Keratinocyte (primary cell): ENCODE measurements at regions not wholly inside any gene's neighbourhood (a gene's known extent, or its start where the extent isn't known, plus 50 kb on each side); places are given as distances from the start of the nearest gene placed in this dataset.

Source experiments
- DNase-seq: peaks from one replicate; pipeline ENCODE4 v3.0.0-alpha.2; 2011; ENCODE audit warnings: low read depth, missing footprints, low spot score
- FAIRE-seq: peaks from 2 replicates; lab custom pipeline; 2011; peaks lifted over from hg19 to GRCh38; lab: Jason Lieb, UNC
- H2AFZ ChIP-seq: 2 replicates; pipeline ENCODE4 v1.6.0; 2012; ENCODE audit warnings: low read length, control low read depth, inconsistent platforms; ENCODE audit not compliant: control insufficient read depth
- H3K27ac ChIP-seq: 2 replicates; pipeline ENCODE4 v1.5.1; 2011; ENCODE audit warnings: low read length; ENCODE audit not compliant: control insufficient read depth, insufficient read depth
- H3K27me3 ChIP-seq: 3 replicates; pipeline ENCODE4 v1.6.0; 2011; ENCODE audit warnings: low read length; ENCODE audit not compliant: control insufficient read depth, insufficient read depth; ENCODE audit errors: extremely low read depth
- H3K36me3 ChIP-seq, 2 experiments: 2 replicates in 1 of 2; 3 replicates in 1 of 2; pipeline ENCODE4 v1.5.1; 2011; ENCODE audit warnings: low read length in 2 of 2, mild to moderate bottlenecking in 1 of 2; ENCODE audit not compliant: control insufficient read depth in 2 of 2, insufficient read depth in 2 of 2; ENCODE audit errors: extremely low read depth in 1 of 2
- H3K4me1 ChIP-seq: 3 replicates; pipeline ENCODE4 v1.5.1; 2011; ENCODE audit warnings: low read length; ENCODE audit not compliant: control insufficient read depth, insufficient read depth; ENCODE audit errors: extremely low read depth
- H3K4me2 ChIP-seq: 3 replicates; pipeline ENCODE4 v1.6.0; 2011; ENCODE audit warnings: low read depth, low read length; ENCODE audit not compliant: control insufficient read depth, insufficient read depth; ENCODE audit errors: extremely low read depth
- H3K4me3 ChIP-seq, 3 experiments: fragments of 200-600 bp in 1 of 3; sonication (generic) in 1 of 3; 2 replicates in 2 of 3; 3 replicates in 1 of 3; pipeline ENCODE4 v1.5.1; 2011 to 2016; ENCODE audit warnings: low read length in 3 of 3, mild to moderate bottlenecking in 3 of 3, control low read depth in 2 of 3, inconsistent platforms in 1 of 3, low read depth in 1 of 3, mixed read lengths in 1 of 3, mixed run types in 1 of 3, moderate library complexity in 1 of 3; ENCODE audit not compliant: control insufficient read depth in 2 of 3, insufficient read depth in 2 of 3; ENCODE audit errors: extremely low read depth in 1 of 3
- H3K79me2 ChIP-seq: 2 replicates; pipeline ENCODE4 v1.6.0; 2012; ENCODE audit warnings: low read length; ENCODE audit not compliant: control insufficient read depth, insufficient read depth
- H3K9ac ChIP-seq: 3 replicates; pipeline ENCODE4 v1.6.0; 2011; ENCODE audit warnings: low read length; ENCODE audit not compliant: control insufficient read depth, insufficient read depth; ENCODE audit errors: extremely low read depth
- H3K9me1 ChIP-seq: 3 replicates; pipeline ENCODE4 v1.6.0; 2011; ENCODE audit warnings: low read length; ENCODE audit not compliant: control insufficient read depth, insufficient read depth; ENCODE audit errors: extremely low read depth
- H3K9me3 ChIP-seq: 2 replicates; pipeline ENCODE4 v1.5.1; 2012; ENCODE audit warnings: low read depth, low read length; ENCODE audit not compliant: control insufficient read depth
- H4K20me1 ChIP-seq: 3 replicates; pipeline ENCODE4 v1.6.0; 2011; ENCODE audit warnings: low read length; ENCODE audit not compliant: control insufficient read depth, insufficient read depth; ENCODE audit errors: extremely low read depth
- CTCF ChIP-seq, 3 experiments: IDR thresholded peaks in 1 of 3; conservative IDR thresholded peaks in 1 of 3; optimal IDR thresholded peaks in 1 of 3; 2 replicates in 2 of 3; 3 replicates in 1 of 3; pipeline versions ENCODE3 to v1.5.1; 2011; ENCODE audit warnings: low read length in 3 of 3, mild to moderate bottlenecking in 3 of 3, moderate library complexity in 2 of 3, control low read depth in 1 of 3, inconsistent platforms in 1 of 3; ENCODE audit not compliant: insufficient read depth in 2 of 3; ENCODE audit errors: extremely low read depth in 1 of 3
- EZH2 ChIP-seq: IDR thresholded peaks from one replicate; pipeline ENCODE4 v1.6.1; 2012; ENCODE audit warnings: inconsistent platforms, mild to moderate bottlenecking, low read length, moderate library complexity
- dilution Hi-C: fragments of 300-500 bp; cut with MboI; formaldehyde crosslinking; loops from one replicate; pipeline ENCODE4 v1.7.0; 2020; ENCODE audit warnings: low sequenced_read_pairs; ENCODE audit not compliant: extremely low pct_ligation_motif_present

GRCh38 chr3:178277605-178278004, 258.6 kb upstream of the KCNMB2 start:
- no peak overlapping the region for H3K27ac ChIP-seq
- FAIRE-seq: no peak
- no peaks in the 10 kb centered on the region for H3K9me1 ChIP-seq
- no peaks in the 10 kb centered on the region for H3K36me3 ChIP-seq
- no peaks in the 10 kb centered on the region for H3K79me2 ChIP-seq
- no peaks in the 10 kb centered on the region for H3K27me3 ChIP-seq
- no peak overlapping the region for H3K4me2 ChIP-seq
- H3K4me3 ChIP-seq: no peak overlapping the region
- no peak overlapping the region for H3K9ac ChIP-seq
- no peak overlapping the region for H2AFZ ChIP-seq
- TF ChIP-seq EZH2 (no peak), CTCF (optimal IDR thresholded peaks at IDR 0.05 in 1 of 3, IDR thresholded peaks at IDR 0.05 in 1 of 3, conservative IDR thresholded peaks at IDR 0.05 in 1 of 3; ENCODE audit: extremely low read depth in 1 of 3, insufficient read depth in 2 of 3, low read length in 3 of 3) (no peak)
- no peak for DNase-seq
- no peaks in the 10 kb centered on the region for H3K4me1 ChIP-seq
- no peaks in the 10 kb centered on the region for H4K20me1 ChIP-seq
- H3K9me3 ChIP-seq: peaks cover 3% of the 10 kb centered on the region
- dilution Hi-C loops: no loop called here

- no peaks in the 10 kb centered on the region for H3K27me3 ChIP-seq
- FAIRE-seq: no peak
- dilution Hi-C loops: no loop called here
- no peak overlapping the region for H2AFZ ChIP-seq
- no peak overlapping the region for H3K4me2 ChIP-seq
- DNase-seq: no peak
- H3K9me1 ChIP-seq: no peaks in the 10 kb centered on the region
- H3K79me2 ChIP-seq: no peaks in the 10 kb centered on the region
- H3K4me3 ChIP-seq: no peak overlapping the region
- TF ChIP-seq CTCF (optimal IDR thresholded peaks at IDR 0.05 in 1 of 3, IDR thresholded peaks at IDR 0.05 in 1 of 3, conservative IDR thresholded peaks at IDR 0.05 in 1 of 3; ENCODE audit: extremely low read depth in 1 of 3, insufficient read depth in 2 of 3, low read length in 3 of 3) (no peak), EZH2 (no peak)
- H3K9ac ChIP-seq: no peak overlapping the region
- peaks cover 3% of the 10 kb centered on the region for H3K9me3 ChIP-seq
- H3K36me3 ChIP-seq: no peaks in the 10 kb centered on the region
- no peaks in the 10 kb centered on the region for H4K20me1 ChIP-seq
- no peak overlapping the region for H3K27ac ChIP-seq
- H3K4me1 ChIP-seq: no peaks in the 10 kb centered on the region
These were observed 252.7 kb upstream of the KCNMB2 start for GRCh38 chr3:178283561-178283960.
